Activated CD4-positive, alpha-beta T cell treated with anti-CD3 and anti-CD28 coated beads, Interleukin-10, Interleukin-2, amounts not matched to agents 100 ng/mL and 50 ng/mL, durations not matched to agents 16 hours and 8 hours (primary cell): ENCODE measurements at regions not wholly inside any gene's neighbourhood (a gene's known extent, or its start where the extent isn't known, plus 50 kb on each side); places are given as distances from the start of the nearest gene placed in this dataset.
A peak's percentile ranks its signal among the peaks of the same experiment; 100 is the strongest.
"Not testable (repeated sequence)": the region's sequence is repeated elsewhere in the genome, so short reads cannot be mapped to it uniquely, and the experiment has no call there.

Source experiments
- DNase-seq: peaks from one replicate; pipeline ENCODE4 v3.0.0-alpha.2; 2020

- not testable (repeated sequence) for DNase-seq
Measured at GRCh38 chrX:134045372-134045771, 60.0 kb upstream of the GPC3 start.

DNA sequence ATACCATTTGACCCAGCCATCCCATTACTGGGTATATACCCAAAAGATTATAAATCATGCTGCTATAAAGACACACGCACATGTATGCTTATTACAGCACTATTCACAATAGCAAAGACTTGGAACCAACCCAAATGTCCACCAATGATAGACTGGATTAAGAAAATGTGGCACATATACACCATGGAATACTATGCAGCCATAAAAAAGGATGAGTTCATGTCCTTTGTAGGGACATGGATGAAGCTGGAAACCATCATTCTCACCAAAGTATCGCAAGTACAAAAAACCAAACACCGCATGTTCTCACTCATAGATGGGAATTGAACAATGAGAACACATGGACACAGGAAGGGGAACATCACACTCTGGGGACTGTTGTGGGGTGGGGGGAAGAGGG lies 81.7 kb upstream of the GPC3 start:
- DNase-seq, result not testable (repeated sequence)

DNA sequence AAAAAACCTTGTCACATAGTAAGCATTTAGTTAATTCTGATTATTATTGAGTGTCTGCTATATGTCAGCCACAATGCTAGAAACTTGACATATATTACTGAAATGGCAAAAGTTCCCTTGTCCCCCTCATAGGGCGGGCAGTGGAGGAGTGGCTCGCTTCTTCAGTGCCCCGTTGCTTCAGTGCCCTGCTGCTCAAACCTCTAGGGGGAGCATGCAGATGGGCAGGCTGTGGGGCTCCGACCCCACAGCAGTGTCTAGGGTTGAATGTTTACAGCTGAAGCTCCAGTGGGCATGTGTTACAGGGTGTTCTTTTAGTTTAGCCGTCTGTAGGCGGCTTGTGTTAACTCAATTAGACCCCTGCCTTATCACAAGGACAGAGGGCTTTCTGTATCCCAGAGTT lies 86.5 kb upstream of the GPC3 start:
- DNase-seq, result not testable (repeated sequence)

DNA sequence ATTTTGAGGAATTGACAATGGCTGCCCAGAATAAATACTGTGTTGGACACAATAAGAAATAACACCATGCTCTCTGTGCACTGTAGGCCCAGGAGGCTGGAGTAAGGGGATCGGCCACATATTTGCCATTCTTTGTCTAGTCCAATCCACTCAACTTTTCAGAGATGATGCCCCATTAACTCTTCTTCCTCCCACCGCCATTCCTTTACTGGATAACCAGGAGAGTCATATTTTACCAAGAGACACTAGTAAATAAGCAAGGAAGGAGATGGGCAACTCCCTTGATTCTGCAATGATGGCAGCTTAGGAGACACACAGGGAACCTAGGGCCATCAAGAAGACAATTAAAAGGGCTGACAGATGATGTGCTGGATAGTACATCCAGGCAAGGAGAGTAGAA lies 87.9 kb upstream of the GPC3 start:
- no peak for DNase-seq

- no peak for DNase-seq
Measured at GRCh38 chrX:134074151-134074550, 88.8 kb upstream of the GPC3 start.

- DNase-seq, result no peak
Measured at GRCh38 chrX:134075894-134076718, 90.7 kb upstream of the GPC3 start.

GRCh38 chrX:134095366-134095765 lies 110.0 kb upstream of the GPC3 start:
- no peak for DNase-seq

DNA sequence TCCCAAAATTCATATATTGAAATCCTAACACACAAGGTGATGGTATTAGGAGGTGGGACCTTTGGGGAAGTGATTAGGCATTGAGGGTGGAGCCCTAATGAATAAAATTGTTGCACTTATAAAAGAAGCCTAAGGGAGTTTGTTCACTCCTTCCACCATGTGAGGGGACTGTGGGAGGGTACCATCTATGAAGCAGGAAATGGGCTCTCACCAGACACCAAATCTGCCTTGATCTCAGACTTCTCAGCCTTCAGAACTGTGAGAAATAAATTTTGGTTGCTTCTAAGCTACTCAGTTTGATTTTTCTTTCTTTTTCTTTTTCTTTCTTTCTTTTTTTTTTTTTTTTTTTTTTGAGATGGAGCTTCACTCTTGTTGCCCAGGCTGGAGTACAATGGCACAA lies 116.2 kb upstream of the GPC3 start:
- DNase-seq, result no peak

GRCh38 chrX:134115270-134115669 lies 121.7 kb upstream of the CCDC160 start:
- no peak for DNase-seq

DNA sequence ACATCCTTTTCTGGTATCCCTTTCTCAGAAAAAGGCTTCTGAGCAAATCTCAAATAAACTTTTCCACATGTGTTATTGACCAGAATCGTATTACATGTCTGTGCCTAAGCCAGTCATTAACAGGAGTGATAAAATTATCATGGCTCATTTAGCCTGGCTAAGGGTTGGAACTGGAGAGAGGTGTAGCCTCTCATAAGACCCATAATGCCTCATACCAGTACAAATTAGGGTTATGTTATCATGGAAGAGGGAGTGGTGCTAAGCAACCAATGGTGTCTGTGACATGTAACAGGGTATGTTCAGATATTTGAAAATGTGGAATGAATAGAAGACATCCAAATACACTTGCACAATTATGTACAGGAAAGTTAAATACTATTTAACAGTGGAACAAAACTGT lies 99.6 kb upstream of the CCDC160 start:
- DNase-seq, result no peak

- no peak for DNase-seq
Measured at GRCh38 chrX:134139090-134139489, 97.9 kb upstream of the CCDC160 start.

DNA sequence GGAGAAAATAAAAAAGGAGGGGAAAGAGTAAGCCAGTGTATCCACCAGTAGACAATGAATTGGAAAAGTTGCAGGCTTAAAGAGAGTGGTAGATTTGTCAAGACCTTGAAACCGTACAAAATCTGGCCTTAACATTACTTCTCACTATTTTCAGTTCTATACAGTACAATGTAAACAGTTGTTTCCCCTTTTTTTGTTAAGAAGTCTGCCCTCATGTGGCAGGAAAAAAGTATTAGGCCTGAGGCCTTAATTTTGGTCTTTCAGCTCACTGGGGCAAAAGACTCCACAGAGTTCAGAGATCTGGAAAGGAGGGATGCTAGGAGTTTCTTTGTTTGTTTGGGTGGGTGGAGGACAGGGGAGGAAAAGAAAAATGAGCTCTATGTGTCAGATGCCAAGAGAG lies 92.8 kb upstream of the CCDC160 start:
- peak; percentile 25 for DNase-seq

DNA sequence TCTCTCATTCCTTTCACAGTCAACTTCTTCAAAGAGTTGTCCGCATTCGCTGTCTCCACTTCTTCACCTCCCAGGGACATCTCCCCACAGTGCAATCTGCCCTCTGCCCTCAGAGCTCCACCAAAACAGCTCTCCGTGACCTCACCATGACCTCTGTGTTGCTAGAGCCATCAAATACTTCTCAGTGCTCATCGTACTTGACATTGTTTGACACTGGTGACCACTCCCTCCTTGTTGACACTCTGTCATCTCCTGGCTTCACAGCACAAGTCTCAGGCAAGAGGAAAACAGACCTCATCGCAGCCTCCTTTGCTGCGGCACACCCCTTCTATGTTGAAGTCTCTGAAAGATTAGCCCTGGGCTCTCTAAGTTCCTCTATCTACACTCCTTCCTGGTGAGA lies 90.5 kb upstream of the CCDC160 start:
- DNase-seq, result no peak

- DNase-seq, result no peak
Measured at GRCh38 chrX:134148172-134148692, 88.8 kb upstream of the CCDC160 start.

DNA sequence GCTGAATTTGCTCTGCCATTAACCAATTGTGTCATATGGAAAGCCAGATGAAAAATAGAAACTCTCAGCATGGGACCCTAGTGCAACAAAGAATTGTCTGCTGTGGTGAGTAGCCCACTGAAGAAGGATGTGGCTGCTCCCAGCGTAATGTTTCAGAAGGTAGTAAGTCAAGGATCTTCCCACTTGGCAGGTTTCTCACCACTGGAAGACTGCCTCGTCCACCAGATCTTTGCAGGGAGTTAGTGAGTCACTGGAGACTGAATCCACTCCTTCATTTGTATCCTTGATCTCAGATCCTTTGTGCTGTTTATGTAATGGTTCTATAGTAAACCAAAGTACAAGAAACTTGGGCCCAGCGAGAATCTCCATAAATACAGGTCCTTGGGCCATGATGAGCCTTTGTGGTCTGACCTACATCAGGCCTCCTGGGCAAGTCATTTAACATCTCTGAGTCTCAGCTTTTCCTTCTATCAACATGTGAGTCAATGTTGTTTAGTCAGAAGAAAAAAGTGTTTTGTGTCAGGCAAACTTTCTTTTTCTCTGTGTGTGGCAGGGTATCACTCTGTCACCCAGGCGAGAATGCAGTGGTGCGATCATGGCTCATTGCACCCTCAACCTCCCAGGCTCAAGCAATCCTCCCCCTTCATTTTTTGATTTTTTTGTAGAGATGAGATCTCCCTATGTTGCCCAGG lies 78.0 kb upstream of the CCDC160 start:
- peak; percentile 76 for DNase-seq

DNA sequence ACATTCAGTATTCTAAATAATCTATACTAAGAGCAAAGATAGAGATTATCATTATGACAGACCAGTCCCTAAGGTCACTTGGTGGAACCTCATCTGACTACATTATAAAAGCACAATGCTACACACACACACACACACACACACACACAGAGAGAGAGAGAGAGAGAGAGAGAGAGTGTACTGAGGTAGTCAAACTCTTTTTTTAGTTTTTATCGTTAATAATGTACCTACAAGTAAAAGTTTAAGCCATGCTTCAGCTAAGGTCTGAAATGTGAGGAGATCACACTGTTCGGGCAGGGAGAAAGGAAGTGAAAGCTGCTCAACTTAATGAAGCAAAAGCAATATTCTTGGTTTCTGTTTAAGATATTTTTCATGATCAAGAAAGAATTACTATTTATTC lies 75.8 kb upstream of the CCDC160 start:
- DNase-seq, result no peak

- no peak for DNase-seq
Measured at GRCh38 chrX:134162032-134162431, 75.0 kb upstream of the CCDC160 start.

DNA sequence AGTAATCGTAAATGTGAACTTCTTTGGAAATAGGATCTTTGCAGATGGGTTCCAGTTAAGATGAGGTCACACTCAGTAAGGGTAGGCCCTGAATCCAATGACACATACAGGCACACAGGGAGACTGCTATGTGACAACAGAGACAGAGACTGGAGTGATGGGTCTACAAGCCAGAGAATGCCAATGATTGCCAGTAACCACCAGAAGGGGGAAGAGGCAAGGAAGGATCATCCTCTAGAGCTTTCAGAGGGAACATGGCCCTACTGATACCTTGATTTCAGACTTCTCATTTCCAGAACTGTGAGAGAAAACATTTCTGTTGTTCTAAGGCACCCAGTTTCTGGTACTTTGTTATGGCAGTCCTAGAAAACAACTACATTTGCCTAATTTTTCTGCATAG lies 73.1 kb upstream of the CCDC160 start:
- no peak for DNase-seq

DNA sequence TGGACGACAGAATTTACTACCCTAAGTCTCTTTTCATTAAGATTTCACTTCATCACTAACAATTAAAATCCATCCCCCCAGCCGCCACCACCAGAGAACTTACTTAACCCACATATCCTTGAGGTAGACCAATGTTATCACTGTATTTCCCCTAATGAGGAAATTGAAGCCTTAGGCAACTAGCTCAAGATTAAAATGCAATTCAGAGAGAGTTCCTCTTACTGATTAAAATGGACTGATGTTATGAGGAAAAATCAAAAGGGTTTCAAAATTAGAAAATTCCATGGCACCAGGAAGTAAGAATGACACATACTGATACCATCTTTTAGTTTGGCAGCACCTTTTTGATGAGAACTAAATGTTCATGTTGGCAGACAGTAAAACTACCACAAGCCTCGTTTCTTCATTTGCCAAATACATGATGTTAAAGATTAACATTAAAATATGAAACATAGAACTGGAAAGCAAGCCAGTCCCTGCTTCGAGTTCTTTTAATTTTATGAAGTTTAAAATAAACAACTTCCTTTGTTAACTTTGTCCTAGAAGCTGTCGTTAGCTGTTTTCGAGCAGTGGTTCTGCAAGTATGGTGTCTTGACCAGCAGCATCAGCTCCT lies 69.3 kb upstream of the CCDC160 start:
- DNase-seq, result no peak

DNA sequence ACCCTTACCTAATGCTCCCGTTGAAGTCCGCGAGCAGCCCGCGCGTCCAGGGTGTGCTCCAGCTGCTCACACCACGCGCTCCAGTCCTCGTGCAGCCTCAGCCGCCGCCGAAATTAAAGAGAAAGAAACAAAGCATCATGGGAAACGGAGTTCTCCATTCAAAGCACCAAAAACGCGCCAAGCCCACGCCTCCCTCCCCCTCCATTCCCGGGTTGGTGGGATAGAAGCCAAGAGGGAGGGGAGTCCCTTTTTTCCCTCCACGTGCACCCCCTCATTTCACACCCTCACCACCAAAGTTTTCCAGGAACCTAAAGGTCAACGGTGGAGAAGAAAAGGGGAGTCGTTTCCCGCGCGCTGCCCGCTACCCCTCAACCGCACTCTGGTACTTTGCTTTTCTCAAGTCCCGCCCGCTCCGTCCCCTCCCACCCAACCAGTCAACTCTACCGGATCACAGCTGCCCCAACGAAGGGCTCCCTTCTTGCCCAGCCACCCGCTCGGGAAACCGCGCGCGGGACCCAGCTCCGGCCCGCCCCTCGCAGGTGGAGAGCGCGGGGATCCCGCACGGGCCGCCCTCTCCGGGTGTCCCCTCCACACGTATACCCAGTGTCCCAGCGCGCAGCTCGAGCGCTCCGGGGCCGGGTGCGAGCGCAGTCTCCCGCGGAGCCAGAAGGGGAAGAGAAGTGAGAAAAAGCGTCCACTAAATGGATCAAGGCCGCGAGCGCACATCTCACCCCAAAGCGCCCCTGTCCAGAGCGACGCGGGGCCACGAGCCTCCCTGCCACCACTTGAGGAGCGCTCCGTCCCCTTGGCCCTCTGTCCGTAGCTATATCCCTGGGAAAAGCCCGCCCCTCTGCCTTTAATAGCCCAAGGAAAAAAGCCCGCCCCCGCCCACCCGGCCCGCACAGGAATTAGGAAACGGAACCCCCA lies 65.1 kb upstream of the CCDC160 start:
- peak; percentile 56 for DNase-seq

GRCh38 chrX:134172588-134173259 lies 64.3 kb upstream of the CCDC160 start:
- DNase-seq, result peak; percentile 54
